HG02852 (cell line): ENCODE measurements at regions not wholly inside any gene's neighbourhood (a gene's known extent, or its start where the extent isn't known, plus 50 kb on each side); places are given as distances from the start of the nearest gene placed in this dataset.
"Not testable (repeated sequence)": the region's sequence is repeated elsewhere in the genome, so short reads cannot be mapped to it uniquely, and the experiment has no call there.

Experiments
- ATAC-seq: cut with Tn5 transposase; IDR thresholded peaks from one replicate; pipeline ENCODE4 v1.9.1; 2021; ENCODE audit warnings: mild to moderate bottlenecking, moderate library complexity; ENCODE audit not compliant: unreplicated experiment

DNA sequence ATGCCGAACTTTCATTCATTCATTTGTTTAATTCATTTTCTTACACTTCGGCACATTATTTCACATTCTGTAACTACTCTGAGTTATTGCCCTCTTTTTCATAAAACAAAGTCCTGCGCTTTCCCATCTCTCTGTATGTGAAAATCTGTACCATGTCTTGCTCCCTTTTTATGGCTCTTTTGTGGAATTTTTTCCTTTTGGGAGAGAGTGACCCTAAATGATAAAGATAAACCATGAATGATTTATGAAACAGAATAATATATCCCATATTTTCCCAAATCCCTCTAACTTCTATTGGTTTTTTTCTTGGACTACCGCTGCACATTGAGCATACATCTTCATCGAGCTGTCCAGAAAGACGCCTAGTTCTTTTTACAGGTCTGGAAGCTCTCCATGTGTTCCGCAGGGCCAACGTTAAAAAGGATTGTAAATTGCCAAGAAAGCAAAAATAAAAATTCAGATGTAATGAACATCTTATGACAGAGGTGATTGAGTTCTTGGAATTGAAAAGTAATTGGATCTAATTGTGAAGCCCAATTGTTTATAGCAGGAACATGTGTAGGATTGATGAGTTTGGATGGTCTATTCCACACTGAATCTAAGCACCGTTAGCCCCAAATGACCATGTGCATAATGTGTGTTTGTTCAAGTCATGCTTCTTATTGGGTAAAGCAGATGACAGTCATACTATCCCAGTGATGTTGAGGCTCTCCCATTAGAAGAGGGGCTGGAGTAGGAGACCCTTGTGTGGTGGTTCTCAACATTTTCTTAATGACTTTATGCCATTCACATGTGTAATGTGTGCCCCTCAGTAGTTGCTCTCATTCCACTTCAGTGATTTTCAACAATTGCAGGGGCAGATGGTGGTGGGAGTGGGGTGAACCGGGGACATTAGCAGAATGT is 378.9 kb downstream of the DLEU7 start:
- no peak for ATAC-seq

DNA sequence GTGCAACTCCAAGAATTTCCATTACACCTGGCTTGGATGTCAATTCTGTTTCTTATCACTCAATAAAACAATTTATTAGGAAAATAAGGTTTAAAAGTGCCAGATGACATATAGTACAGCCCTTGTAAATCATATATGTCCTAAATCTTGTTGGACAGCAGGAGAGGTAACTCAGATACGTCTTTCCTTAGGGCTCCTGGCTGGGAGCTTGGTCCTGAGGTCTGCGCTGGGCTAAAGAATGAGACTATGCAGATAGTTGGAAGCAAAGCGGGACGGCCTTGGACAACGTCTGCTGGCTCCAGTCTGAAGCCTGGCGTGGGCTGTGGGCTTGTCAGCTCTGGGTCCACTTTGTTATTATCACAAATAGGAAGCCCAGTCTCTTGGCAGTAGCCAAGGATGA is 377.0 kb downstream of the DLEU7 start:
- no peak for ATAC-seq

DNA sequence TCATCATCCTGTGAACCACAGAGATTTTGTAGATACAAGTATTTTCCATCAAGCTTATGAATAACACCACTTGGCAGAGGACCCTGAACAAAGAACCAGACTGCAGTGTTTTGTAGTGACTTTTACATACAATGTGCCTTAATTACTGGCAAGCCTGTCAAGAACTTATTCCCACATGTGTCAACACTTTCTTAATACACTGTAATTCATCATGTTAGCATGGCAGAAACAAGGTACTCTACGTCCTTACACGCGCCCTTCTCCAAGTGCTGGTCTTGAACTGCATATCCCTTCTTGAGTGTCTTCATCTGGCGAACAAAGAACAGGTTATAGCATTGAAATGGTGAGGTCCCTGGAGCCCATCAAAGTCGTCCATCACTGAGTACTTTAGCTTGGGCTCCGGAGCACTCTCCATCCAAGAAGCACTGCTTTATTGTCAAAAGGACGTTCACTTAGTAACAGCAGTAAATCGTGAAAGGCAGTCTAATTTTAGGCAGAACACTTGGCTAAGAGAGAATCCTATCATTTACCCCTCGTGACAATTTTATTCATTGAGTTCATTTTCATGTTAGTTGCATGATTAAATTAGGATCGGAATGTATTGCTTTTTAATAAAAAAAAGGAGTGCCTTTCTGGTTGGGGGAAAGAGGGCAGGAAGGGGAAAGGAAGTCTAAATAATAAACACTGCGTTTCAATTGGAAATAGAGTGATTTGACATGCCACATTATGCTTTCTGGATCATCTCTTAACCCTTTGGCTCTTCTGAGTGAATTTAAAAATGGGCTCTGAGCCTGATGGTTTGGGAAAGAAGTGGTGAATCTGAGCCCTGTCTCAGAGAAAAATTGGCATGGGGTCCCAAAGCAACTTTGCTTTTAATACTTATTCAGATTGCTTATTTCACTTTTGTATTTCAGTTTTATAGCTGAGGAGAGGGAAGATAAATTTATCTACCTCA is 376.1 kb downstream of the DLEU7 start:
- ATAC-seq: no peak

DNA sequence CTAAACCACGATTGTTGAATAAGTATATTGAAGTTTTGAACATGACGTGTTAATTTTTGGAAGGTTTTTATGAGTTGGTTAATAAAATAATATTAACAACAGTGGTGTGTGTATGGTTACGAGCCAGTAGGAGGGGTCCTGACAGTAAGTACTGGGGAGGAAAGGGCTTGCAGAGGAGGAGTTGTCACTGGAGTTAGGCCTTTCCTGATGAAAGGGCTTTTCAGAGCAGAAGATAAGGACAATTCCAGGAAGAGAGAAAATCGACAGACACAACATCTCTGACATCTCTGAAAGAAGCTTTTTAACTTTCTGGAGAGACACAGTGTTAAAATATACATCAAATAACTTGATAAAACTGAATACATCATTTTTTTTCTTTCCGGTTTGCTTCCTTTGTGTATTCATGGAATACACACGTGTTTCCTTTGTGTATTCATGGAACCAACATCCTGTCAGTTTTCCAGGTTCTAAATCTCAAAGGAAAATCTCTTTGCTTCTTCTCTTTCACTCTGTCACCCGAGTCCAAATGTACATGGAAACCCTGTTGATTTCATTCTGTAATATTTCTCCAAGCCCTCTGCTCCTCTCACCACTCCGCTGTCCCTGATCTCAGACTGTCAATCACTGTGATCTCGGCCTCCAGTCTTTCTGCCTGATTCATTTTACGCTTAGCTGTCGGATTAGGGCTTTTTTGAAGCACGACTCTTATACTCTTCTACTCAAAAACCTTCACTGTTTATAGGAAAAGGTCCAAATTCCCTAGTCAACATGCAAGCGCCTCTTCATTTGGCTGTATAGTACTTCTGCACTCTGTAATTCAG is 374.4 kb downstream of the DLEU7 start:
- no peak for ATAC-seq

DNA sequence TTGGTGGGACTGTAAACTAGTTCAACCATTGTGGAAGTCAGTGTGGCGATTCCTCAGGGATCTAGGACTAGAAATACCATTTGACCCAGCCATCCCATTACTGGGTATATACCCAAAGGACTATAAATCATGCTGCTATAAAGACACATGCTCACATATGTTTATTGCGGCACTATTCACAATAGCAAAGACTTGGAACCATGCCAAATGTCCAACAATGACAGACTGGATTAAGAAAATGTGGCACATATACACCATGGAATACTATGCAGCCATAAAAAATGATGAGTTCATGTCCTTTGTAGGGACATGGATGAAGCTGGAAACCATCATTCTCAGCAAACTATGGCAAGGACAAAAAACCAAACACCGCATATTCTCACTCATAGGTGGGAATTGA is 370.4 kb downstream of the DLEU7 start:
- not testable (repeated sequence) for ATAC-seq

DNA sequence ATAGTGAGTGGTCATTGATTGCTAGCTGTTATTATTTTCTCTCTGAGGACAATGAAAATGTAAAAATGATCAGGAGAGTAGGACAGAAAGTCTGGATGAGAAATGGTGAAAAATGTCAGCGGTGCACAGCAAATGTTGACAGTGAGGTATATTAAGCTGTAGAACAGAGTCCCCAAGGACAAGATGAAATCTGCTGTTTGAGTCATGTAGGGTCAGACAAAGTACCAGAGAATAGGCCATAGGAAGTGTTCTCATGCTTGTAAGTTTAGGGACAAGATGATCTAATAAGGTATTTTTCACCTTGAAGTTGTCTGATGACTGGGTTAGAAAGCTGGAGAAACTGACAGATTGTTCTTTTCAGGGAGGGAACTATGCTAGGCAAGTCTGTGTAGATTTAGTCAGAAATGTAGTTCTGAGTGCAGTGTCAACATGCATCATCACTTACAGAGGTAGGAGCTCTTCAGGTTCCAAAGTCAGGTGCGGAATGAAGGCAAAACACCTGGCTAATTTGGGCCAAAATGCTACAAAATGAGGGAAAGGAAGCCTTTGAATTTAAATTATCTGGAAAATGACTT is 369.3 kb downstream of the DLEU7 start:
- no peak for ATAC-seq

DNA sequence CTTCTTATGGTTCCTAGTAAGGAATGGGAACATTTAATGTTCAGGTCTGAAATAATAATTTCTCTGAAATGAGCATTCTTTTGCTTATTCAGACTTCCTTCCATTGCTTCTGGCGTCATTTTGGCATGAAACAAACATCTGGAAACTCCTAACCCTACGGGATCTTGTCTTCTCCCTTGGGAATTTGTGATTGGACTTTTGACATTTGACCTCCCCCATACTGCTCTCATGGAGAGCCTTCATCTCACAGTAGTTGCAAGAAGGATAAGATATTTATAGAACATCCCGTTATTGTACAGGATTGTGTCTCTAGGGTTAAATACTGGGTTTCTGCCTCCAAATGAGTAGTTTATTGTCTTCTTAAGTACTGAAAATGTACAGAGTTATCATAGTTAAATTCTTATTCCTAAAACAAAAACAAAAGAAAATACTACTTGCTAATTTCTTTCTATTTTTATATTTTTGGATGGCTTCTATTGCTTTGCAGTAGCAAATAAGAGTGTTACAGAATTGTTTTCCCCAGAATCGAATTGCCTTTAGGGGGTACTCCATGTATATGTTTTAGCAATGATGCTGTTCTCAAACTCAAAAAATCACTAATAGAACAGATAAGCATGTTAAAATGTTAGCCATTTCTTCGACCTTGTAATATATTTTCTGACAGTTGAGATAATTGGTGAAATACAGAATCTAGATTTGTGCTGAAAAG is 366.8 kb downstream of the DLEU7 start:
- ATAC-seq: no peak

DNA sequence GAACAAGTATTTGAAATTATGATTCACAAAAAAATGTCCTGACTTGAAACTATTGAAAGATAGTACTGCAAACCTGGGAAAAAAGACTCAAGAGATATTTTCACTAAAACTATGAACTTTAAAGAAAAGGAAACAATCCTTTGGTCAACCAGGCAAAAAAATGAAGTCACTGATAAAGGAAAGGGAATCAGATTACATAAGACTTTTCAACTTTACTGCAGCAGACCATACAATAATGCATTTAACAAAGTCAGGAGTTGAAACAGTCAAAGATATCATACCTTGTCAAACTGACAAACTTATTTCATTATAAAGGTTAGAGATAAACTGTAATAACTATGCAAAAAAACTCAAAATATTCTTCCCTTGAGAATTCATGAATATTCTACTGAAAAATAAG is 361.6 kb downstream of the DLEU7 start:
- ATAC-seq: no peak

DNA sequence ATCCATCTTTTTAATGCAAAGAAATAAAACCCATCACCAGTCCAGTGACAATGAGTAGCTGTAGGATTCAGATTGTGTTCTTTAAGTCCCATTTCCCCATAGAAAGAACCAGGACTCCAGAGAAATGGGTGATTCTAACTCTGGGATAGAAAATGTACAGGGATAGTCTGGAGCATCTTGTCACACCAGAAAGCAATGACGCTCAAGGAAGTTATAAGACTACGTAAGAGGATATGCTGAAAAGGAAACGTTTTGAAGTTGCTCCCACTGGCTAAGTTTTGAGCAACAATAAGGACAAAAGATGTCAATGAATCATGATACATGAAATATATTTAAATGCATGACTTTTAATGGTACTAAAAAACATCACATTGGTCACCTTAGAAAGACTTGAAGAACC is 360.1 kb downstream of the DLEU7 start:
- no peak for ATAC-seq

DNA sequence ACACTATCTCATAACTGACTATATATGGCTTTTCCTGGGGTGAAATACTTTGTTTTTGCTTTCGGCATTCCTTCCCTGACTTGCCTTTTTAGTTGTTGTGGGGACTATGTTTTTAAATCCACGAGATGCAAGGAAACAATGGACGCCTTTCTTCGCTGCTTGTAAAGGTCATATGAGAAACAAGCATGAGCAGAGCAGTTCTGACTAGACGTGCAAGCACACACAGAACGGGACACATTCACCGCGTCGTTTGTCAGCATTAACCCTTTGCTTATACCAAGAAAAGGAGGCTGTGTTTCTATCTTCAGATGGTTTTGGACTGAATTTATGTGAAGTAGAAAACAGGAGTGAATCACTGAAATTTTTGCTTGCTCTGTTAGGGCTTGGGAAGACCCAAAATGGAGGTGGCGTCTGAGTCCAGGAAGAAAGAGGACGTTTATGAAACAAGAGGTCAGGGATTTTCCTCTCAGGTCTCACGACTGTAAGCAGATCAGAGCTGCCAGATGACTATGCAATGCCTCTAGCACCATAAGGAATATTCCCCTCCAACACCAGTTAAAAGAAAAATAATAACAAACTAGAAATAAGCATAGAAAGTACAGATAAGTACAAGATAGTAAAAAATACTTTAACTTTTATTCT is 358.9 kb downstream of the DLEU7 start:
- ATAC-seq: no peak

DNA sequence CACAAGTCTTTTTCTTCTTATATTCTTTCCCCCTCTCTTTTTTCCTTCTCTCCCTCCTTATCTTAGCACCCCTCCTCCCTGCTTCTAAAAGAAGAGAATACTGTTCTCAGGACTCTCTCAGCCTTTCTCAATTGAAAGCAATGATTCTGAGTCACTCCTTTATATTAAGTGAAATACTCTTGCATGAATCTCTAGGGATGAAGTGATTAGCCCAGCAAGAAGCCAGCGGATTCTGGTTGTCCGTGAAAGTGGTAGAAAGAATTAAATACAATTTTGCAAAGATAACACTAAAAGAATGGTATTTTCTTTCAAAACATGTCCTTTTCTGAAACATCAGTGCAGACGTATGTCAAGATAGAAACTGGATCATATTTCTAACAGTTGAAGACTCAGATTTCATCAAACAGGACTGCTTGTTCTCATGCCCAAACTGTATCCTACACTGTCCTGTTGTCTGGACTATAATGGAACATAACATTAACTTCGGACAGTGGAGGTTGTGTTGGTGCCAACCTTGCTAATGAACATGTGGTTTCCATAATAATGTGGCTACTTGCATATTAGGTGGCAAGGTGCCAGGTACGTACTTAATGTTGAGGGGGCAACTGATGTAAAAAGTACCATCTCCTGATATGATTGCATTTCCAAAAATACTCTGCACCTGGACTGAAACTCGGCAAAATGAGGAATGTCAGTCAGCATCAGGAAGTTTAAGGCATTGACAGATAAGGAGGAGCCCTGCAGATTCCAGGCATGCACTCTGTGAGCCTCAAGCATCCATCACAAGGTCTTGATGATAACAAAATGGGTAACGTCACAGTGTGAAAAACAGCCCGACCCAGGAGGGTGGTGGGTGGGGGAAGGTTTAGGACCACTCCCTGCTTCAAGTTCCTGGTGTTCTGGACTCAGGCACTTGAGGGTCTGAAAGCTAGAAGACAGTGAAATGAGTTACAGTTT is 357.2 kb downstream of the DLEU7 start:
- no peak for ATAC-seq

DNA sequence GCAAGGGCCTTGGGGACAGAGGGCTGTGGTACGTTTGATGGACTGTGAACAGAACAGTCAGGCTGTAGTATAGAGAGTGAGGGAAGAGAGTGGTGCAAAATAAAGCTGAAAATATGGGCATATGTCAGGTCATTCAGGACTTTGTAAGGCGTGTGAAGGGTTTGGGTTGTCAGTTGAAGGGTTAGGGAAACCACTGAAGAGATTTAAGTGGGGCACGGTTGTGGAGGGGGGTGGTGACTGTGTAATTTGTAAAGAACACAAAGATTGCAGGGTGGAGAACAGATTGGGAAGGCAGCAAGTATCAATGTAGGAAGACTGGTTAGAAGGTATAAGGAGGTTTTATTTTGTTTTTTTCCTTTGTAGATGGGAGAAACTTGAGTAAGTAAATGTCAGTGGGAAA is 349.8 kb downstream of the DLEU7 start:
- ATAC-seq: no peak

DNA sequence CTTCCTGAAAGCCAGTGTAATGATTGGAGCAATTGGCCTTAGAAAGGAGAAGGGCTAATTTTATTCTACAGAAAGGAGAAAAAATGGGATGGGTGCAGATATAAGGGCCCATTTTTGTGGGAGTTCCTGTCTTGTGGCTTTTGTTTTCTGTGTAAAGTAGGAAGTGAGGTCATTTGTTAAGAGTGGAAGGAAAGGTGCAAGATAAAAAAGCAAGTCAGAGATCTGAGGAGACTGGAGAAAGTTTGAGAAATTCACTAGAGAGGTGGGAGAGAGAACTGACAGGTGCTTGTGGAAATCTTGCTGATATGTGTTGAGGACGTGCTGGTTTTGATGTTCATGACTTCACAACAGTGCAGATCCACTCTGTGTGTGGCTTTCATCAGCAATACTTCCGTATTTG is 349.4 kb downstream of the DLEU7 start:
- no peak for ATAC-seq

DNA sequence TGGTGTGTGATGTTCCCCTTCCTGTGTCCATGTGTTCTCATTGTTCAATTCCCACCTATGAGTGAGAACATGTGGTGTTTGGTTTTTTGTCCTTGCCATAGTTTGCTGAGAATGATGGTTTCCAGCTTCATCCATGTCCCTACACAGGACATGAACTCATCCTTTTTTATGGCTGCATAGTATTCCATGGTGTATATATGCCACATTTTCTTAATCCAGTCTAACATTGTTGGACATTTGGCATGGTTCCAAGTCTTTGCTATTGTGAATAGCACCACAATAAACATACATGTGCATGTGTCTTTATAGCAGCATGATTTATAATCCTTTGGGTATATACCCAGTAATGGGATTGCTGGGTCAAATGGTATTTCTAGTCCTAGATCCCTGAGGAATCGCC is 340.3 kb downstream of the DLEU7 start:
- not testable (repeated sequence) for ATAC-seq

DNA sequence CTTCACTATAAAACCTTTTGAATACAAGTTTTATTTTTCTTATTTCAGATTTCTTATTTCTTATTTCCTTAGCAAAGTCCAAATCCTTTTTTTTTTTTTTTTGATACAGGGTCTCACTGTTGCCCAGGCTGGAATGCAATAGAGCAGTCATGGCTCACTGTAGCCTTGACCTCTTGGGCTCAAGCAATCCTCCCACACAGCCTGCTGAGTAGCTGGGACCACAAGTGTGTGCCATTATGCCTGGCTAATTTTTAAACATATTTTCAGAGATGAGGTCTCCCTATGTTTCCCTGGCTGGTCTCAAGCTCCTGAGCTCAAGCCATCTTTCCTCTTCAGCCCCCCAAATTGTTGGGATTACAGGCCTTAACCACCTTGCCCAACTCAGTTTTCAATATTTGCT is 334.3 kb downstream of the DLEU7 start:
- ATAC-seq: no peak

DNA sequence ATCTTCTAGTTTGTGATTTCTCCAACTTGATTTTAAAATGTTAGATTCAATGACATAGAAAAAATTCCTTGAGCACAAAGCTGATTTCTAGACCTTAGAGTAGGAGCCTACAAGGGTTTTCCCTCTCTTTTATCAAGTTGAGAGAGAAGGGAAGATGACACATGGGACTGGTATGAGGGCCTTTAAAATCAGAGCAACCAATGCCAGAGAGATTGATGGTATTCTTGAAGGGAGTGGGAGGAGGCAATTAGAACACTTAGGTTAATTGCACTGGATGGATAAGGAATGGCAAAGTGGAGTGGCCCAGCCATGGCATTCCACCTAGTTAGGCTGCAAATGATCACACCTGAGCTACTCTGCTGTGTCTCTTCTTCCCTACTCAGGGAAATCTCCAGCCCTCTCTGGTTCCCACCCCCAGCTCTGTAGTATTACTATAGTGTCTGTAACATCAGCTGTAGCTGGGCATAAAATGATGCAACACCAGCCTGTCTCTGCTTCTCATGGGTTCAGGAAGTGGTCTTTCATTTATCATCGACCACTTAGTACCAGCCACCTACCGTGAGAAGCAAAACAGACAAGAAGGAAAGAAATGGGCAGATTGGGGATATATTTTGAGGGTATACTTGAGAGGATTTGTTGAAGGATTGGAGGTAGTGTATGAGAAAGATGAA is 333.6 kb downstream of the DLEU7 start:
- no peak for ATAC-seq

DNA sequence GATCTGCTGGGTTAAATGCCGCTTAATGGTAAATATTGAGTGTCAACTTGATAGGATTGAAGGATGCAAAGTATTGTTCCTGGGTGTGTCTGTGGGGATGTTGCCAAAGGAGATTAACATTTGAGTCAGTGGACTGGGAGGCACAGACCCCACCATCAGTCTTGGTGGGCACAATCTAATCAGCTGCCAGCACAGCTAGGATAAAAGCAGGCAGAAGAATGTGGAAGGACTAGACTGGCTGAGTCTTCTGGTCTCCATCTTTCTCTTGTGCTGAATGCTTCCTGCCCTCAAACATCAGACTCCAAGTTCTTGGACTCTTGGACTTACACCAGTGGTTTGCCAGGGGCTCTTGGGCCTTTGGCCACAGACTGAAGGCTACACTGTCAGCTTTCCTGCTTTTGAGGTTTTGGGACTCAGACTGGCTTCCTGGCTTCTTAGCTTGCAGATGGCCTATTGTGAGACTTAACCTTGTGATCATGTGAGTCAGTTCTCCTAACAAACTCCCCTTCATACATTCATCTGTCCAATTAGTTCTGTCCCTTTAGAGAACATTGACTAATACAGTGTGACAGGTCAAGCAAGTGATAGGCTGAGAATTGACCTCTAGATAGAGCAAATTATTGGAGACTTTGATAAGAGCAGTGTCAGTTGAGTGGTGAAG is 332.5 kb downstream of the DLEU7 start:
- not testable (repeated sequence) for ATAC-seq
